Peyer's patch (tissue), 4 donors: ENCODE measurements at regions not wholly inside any gene's neighbourhood (a gene's known extent, or its start where the extent isn't known, plus 50 kb on each side); places are given as distances from the start of the nearest gene placed in this dataset.

ENCODE experiments used
- POLR2A ChIP-seq, 2 donors: fragments of 450-650 bp; IDR thresholded peaks; one replicate each; pipeline ENCODE4 v1.5.1; 2017; ENCODE audit warnings: antibody characterized with exemption in 2 of 2, mild to moderate bottlenecking in 2 of 2, moderate library complexity in 2 of 2
- TF ChIP-seq, protein P1 (sequence below), 6 experiments: fragments of 450-650 bp in 4 of 6; fragments of 200-600 bp in 2 of 6; sonication (generic) in 1 of 6; IDR thresholded peaks; one replicate each; pipeline ENCODE4 v1.5.1; 2017 to 2019; ENCODE audit warnings: antibody characterized with exemption in 6 of 6, mild to moderate bottlenecking in 3 of 6, moderate library complexity in 1 of 6

GRCh38 chr4:4761128-4761982 lies 98.1 kb upstream of the MSX1 start:
- TF ChIP-seq, protein P1, sequence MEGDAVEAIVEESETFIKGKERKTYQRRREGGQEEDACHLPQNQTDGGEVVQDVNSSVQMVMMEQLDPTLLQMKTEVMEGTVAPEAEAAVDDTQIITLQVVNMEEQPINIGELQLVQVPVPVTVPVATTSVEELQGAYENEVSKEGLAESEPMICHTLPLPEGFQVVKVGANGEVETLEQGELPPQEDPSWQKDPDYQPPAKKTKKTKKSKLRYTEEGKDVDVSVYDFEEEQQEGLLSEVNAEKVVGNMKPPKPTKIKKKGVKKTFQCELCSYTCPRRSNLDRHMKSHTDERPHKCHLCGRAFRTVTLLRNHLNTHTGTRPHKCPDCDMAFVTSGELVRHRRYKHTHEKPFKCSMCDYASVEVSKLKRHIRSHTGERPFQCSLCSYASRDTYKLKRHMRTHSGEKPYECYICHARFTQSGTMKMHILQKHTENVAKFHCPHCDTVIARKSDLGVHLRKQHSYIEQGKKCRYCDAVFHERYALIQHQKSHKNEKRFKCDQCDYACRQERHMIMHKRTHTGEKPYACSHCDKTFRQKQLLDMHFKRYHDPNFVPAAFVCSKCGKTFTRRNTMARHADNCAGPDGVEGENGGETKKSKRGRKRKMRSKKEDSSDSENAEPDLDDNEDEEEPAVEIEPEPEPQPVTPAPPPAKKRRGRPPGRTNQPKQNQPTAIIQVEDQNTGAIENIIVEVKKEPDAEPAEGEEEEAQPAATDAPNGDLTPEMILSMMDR (IDR thresholded peaks at IDR 0.05) = no peak
- TF ChIP-seq POLR2A (IDR thresholded peaks at IDR 0.05) = no peak
